RPMI8226 (cell line): ENCODE measurements at regions not wholly inside any gene's neighbourhood (a gene's known extent, or its start where the extent isn't known, plus 50 kb on each side); places are given as distances from the start of the nearest gene placed in this dataset.
"Not testable (repeated sequence)": the region's sequence is repeated elsewhere in the genome, so short reads cannot be mapped to it uniquely, and the experiment has no call there.

Experiments used
- DNase-seq: peaks from one replicate; pipeline ENCODE4 v3.0.0-alpha.2; 2015

DNA sequence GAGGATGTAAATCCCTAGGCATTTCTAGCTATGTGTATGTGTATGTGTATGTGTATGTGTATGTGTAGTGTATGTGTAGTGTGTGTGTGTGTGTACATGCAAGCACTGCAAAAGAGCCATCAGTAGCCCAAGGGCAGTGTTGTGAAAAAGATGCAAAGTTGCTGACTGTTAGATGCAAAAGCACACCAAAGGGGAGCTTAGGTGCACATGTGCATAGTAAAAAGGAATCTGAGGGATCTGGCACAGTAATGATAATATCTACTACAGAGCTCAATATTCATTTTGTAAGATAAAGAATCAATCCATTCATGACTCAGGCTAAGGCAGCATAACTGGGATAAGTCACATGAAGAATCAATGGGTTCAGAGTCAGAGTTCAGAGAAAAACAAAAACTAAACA is 80.2 kb downstream of the TMEM47 start:
- DNase-seq = no peak

DNA sequence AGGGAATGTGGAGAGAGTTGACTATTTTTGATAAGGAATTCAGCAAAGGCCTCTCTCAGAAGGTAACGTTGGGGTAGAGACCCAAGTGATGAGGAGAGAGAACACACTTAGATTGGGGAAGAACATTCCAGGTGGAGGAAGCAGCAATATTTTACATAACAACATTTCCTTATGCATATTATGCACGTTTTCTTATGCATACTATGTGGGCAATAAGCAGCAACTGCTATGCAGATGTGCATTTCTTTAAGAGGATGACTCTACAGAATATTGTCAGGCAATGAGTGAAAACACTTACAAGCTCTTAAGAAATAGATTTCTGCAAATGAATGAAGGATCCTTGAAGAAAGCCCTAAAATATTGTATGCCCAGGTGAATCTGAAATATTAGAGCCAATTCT is 91.1 kb downstream of the TMEM47 start:
- no peak for DNase-seq

DNA sequence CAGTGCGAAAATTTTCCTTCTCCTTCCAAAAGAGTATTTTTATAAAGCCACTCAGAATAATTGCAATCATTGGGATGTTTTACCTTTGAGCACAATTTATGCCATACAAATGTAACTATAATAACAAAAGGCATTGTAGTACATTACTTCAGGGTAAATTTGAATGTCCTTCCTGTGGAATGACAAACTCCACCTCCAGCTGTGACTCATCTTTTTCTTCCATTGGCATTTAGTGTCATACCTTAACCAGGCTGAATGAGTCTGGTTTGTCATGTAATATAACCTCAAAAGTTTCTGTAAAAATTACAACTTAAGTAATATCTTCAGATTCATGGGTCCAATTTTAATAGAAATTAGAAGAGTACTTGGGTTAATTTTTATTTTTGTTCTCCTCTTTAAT is 93.3 kb downstream of the TMEM47 start:
- no peak for DNase-seq

DNA sequence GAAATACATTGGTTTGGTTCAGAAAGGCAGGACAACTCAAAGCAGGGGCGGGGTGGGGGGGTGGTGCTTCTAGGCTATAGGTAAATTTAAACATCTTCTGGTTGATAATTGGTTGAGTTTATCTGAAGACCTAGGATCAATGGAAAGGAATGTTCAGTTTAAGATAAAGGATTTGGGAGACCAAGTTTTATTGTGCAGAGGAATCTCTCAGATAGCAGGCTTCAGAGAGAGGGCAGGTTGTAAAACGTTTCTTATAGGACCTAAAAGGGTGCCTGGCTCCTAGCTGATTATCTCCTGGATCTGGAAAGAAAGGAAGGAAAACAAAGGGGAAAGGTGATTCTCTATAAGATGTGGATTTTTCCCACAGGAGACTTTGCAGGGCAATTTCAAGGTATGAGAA is 94.0 kb downstream of the TMEM47 start:
- no peak for DNase-seq

DNA sequence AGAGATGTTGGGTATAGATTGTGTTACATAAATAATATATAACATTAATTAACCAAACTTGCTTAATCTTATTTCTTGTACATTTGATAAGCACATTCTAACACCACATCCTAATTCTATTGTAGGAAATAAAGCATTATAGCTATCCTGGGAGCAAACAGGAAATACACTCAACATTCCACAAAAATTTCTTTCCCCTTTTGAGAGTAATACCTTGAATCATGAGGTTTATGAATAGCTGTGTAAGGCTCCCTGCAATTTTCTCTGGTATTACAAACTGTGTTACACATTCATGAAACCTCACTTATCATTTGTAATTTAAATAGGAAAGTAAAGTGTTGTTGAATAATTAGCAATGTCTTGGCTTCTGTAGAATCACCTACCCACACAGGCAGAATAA is 95.1 kb downstream of the TMEM47 start:
- DNase-seq = no peak

DNA sequence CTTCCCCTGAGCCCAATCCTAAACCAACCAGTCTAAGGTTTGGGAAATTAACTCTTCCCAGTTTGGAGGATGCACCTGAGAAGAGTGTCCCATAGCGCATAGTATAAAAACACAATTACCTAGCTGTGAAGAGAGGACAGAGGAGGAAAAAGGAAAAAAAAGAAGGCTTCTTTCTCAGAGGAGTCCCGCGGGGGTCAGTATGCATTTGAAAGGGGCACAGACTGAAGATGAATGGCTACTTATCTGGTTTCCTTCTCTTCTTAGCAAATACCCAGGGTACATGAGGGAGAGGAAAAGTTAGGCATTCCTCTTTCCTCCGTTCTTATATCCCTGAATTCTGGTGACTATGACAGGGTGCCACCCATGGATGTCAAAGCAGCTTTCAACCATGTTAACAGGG is 96.9 kb downstream of the TMEM47 start:
- no peak for DNase-seq

DNA sequence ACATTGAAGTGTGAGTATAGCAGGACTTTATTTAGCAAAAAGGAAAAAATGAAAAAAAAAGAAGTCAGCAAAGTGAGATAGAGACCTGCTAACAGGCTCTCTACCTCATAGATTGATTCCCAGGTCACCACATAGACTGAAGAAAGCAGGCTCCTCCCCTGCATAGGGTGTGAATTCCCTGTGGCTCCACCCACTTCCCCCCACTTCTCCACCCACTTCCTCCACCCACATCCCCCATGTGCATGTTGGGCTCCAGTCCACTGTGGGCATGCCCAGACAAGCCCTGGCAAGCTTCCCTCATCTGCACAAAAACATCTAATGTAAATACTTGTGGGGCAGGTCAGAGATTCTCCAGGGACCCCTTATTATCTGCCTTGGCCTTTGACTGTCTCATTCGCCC is 97.8 kb downstream of the TMEM47 start:
- peak; percentile 2 for DNase-seq

DNA sequence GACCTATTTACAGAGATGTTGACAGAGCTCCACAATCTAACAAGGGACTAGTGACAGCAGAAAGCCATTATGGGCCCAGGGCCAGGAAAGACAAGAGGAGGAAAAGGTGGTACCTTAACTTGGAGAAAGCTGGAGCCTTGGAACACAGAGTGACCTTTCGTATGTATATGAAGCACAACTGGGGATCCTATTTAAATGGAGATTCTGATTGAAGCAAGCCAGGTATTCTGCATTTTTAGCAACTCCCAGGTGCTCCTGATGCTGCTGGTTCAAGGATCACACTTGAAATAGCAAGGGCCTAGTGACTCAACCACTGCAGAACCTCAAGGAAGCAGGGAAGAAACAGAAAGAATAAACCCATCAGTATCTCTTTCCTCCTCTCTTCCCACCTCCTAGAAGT is 99.4 kb downstream of the TMEM47 start:
- no peak for DNase-seq

DNA sequence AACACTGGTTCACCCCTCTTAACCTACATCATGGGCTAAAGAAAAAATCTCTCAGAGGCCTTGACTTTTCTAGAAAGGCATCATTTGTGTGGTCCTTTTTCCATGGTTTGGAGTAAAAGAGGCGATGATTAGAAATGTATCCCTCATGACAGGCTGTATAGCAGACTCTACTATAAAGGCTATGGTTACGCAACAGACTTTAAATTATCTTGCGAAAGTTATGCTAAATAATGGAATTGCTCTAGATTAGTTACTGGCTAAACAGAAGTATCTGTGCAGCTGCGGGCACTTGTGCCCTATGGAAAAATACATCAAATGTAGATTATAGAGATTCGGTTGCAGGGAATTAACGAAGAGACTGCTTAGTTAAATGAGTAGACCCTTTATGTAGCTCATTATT is 101.6 kb downstream of the TMEM47 start:
- DNase-seq = no peak

DNA sequence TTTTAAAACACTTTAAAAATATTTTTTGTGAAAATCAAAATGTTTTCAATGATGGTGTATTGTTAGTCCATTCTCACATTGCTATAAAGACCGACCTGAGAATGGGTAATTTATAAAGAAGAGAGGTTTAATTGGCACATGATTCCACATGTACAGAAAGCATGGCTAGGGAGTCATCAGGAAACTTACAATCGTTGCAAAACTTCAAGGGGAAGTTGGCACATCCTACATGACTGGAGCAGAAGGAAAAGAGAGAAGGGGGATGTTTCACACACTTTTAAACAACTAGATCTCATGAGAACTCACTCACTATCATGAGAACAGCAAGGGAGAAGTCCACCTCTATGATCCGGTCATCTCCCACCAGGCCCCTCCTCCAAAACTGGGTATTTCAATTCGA is 110.7 kb downstream of the TMEM47 start:
- DNase-seq = no peak

DNA sequence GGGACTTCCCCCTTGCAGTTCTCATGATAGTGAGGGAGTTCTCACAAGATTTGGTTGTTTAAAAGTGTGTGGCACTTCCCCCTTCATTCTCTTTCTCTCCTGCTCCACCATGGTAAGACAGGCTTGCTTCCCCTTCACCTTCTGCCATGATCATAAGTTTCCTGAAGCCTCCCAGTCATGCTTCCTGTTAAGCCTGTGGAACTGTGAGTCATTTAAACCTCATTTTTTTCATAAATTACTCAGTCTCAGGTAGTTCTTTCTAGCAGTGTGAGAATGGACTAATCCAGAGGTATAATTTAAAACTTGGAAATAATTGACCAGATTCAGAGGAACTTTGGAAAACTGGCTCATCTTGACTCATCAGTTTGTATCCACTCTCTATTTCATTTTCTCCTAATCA is 129.0 kb downstream of the TMEM47 start:
- no peak for DNase-seq

DNA sequence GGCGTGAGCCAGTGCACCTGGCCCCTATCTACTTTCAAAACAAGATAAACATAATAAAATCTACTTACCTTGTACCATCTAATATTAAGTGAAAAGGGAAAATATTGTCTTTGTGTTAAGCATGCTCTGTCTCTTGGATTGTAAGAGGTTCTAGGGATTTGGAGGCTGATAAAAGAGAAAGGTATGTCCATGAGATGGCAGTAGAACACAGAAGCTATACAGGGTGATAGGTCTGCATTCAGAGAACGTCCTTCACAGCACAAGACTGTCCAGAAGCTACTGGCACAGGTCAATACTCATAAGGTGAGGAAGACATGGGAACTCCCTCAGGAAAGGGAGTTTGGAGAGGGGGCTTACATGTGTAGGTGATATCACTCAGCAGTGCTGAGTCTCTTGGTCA is 135.5 kb downstream of the TMEM47 start:
- DNase-seq = no peak

DNA sequence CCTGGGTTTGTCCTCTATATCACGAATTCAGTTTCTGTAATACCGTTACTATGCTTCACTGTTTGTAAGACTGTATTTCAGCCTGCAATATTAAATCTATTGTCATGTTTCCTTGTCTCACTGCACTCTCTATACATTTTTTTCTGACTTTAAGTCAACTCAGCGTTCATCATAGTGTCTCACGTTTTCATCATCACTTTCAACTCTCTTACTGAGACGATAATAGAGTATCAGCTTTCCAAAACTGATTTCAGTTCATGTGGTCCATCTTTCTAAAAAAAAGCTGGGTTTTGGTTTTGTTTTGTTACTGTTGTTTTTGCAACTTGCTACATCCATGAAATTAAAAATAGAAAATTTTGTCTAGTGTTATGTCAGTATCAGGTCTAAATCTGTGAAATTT is 147.7 kb downstream of the TMEM47 start:
- DNase-seq = no peak

DNA sequence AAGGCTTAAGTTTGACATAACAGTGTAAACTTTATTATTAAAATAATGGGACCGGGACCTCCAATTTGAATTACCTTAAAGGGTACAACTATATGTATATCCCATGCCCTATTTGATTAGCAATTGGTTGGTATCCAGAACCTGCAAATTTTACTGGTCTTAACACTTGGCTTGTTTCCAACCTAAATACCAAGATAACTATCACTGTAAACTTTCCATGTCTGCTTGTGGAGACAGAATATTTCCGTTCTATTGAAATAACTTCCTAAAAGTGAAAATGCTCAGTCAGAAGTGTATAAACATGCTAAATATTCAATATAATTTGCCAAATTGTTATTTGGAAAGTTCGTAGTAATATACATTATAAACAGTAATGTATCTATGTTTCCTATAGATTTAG is 154.0 kb downstream of the TMEM47 start:
- DNase-seq = no peak

DNA sequence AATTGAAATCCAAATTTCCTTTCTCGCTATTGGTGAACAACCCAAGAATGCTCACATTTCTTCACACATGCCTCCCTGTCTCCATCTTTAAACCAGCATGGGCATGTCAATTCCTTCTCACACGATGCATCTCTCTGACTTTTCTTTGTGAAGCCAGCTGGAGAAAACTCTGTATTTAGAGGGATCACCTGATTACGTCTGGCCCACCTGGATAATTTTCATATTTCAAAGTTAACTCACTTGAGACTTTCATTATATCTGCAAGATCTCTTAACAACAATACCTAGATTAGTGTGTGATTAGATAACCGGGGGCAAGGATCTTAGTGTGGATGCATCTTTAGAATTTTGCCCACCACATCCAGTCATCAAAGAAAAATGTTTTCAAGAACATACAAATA is 164.0 kb downstream of the TMEM47 start:
- DNase-seq = no peak

DNA sequence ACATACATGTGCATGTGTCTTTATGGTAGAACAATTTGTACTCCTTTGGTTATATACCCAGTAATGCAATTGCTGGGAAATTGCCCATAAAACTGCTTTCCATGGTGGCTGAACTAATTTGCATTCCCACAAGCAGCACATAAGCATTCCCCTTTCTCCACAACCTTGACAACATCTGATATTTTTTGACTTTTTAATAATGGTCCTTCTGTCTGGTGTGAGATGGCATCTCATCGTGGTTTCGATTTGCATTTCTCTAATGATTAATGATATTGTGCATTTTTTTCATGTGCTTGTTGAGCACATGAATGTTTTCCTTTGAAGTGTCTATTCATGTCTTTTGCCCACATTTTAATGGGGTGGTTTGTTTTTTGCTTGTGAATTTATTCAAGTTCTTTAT is 166.0 kb downstream of the TMEM47 start:
- DNase-seq = no peak

DNA sequence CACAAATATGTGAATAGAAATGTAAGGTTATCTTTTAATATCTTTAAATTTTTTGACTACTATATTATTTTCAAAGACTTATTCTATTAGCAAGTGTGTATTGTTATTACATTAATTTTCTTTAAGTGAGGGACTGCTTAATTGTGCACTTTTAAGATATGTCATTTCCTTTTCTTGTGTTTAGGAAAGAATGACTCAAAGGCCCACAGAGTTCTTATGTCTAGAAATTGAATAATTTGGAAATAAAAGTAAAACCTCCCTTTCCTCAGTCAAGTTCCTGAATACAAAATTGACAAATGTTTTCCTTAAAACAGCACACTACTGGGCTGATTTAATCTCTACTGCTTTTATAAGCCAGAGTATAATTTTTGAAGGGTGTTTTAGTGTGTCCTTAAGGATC is 169.7 kb downstream of the TMEM47 start:
- no peak for DNase-seq

DNA sequence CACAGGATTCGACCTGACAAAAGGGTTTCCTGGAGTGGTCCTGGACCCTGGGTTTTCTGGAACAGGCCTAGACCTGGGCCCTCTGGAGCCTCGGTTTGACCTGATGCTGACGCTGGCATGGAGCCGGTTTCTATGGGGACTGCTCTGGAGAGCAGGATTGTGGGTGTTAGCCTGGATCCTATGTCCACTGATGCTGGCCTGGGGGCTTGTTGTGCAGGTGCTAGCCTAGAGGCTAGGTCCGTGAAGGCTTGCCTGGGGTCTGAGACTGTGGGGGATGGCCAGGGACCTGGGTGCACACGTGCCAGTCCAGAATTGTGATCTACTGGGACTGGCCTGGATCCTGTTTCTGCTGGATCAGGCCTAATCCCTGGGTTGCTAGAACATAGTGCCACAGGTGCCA is 173.1 kb downstream of the TMEM47 start:
- DNase-seq = no peak

DNA sequence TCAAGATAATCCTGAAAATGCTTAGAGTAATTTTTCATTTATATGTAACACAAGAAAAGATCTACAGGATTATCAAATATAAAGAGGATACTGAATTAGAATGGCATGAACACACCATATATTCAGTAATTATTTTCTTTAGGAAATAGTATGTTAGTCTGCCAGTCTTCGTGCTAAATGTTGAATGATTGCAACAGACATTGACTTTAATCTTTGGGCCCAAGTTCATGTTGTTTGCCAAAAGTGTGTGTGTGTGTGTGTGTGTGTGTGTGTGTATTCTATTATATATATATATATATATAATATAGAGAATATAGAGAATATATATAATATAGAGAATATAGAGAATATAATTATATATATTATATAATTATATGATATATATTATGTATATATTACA is 186.6 kb downstream of the TMEM47 start:
- DNase-seq = no peak

DNA sequence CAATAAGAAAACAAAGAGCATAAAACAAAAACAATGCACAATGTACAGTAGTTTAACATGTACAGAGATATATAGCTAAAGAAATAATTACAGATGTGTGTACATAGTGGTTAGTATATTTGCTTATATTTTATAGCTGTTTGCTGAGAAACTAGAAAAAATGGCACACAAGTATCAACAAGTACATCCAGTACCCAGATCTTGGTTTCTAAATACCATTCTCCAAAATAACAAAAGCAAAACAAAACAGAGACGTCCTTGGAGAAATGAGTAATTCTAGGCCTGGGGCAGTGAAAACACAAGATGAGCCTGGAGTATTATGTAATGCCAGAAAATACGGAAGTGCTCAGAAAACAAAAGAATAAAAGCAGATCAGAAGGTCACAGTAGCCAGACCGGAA is 189.6 kb downstream of the TMEM47 start:
- DNase-seq = no peak

DNA sequence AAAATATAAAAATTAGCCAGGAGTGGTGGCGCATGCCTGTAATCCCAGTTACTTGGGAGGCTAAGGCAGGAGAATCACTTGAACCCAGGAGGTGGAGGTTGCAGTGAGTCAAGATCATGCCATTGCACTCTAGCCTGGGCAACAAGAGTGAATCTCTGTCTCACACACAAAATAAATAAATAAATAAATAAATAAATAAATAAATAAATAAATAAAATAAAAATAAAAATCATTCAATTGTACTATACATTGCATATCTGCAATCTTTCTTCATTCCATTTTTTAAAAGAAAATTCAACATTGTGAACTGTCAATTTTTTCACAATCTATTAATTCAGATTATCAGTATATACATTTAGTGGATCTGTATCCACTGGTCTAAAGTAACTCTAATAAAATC is 193.9 kb downstream of the TMEM47 start:
- DNase-seq = not testable (repeated sequence)

DNA sequence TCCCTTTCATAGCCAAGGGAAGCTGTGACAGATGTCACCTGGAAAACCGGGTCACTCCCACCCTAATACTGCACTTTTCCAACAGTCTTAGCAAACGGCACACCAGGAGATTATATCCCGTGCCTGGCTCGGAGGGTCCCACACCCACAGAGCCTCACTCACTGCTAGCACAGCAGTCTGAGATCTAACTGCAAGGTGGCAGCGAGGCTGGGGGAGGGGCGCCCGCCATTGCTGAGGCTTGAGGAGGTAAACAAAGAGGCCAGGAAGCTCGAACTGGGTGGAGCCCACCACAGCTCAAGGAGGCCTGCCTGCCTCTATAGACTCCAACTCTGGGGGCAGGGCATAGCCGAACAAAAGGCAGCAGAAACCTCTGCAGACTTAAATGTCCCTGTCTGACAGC is 199.2 kb downstream of the TMEM47 start:
- DNase-seq = not testable (repeated sequence)

DNA sequence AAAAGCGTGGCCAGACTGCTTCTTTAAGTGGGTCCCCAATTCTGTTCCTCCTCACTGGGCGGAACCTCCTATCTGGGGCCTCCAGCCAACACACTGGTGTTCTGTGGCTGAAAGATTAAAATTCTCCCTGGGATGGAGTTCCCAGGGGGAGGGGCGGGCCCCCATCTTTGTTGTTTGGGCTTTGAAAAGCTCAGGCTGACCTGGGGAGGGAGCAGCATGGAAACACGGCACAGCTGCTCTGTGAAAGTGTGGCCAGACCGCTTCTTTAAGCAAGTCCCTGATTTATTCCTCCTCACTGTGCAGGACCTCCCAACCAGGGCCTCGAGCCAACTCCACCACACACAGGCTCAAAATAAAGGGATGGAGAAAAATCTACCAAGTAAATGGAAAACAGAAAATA is 219.5 kb downstream of the TMEM47 start:
- DNase-seq = no peak

DNA sequence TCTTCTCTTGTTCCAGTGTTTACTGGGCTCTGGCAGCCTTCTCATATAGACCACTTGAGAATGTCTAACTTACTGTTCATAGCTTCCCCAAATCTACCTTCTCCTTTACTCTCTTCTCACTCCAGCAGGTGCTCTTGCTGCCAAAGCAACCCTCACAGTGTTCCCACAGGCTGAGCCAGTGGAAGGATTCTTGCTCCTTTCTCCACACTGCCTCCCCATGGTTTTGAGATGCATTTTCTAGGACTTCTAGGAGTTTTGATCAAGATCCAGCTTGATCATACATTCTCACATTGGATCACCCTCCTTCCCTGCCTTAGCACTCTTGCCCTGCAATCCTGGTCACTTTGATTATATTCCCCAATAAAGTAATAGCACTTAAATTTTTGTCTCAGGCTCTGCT is 230.8 kb downstream of the TMEM47 start:
- DNase-seq = no peak

DNA sequence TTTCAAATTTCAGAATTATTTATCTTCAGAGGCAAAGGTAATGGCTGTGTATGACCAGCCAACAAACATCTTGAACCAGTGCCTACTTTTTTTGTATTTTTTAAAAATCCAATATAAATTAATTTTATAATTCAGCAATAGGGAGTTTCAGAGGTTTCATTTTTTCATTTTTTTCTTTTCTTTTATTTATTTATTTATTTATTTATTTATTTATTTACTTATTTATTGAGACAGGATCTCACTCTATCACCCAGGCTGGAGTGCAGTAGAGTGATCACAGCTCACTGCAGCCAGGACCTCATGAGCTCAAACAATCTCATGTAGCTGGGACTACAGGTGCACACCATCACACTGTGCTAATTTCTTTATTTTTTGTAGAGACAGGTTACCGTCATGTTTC is 250.5 kb downstream of the TMEM47 start:
- no peak for DNase-seq

DNA sequence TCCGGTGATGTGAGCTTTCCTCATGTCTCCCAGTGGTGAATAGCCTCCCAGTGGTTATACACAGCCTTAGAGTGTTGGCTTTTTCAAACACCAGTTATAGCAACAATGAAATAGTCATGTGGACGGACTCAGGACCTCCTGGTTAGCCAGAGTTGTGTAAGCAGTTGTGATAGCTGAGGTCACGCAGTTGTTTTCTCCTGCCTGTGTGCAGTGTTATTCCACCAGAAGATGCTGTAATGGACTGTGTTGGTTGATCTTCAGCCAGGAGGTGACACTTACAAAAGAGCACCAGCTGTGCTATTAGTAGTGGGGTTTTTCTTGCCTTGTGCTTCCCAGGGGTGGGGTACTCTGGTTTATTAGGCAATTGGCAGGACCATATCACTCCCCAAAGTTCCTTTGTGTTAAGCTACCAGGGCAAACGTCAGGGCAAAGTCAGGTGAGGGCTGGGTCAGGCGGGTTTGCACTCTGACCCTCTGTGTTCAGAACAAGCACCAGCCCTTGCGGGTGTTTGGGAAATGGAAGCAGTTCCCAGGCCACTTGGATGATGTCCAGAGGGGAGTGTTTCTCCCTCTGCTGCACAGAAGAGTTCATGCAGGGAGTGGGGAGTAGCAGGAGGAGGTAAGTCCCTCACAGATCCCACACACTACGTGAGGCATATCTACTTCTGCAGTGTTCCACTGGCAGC is 252.6 kb downstream of the TMEM47 start:
- no peak for DNase-seq
